GM11168 (cell line): ENCODE measurements at regions not wholly inside any gene's neighbourhood (a gene's known extent, or its start where the extent isn't known, plus 50 kb on each side); places are given as distances from the start of the nearest gene placed in this dataset.

Experiments
- in situ Hi-C: fragments of 300-500 bp; cut with MboI; formaldehyde crosslinking; loops from one replicate; pipeline ENCODE4 v1.12.0; 2022; ENCODE audit warnings: low sequenced_read_pairs; ENCODE audit not compliant: unreplicated experiment

GRCh38 chr20:22775256-22775655, 190.9 kb upstream of the FOXA2 start:
- in situ Hi-C loops = no loop called here

DNA sequence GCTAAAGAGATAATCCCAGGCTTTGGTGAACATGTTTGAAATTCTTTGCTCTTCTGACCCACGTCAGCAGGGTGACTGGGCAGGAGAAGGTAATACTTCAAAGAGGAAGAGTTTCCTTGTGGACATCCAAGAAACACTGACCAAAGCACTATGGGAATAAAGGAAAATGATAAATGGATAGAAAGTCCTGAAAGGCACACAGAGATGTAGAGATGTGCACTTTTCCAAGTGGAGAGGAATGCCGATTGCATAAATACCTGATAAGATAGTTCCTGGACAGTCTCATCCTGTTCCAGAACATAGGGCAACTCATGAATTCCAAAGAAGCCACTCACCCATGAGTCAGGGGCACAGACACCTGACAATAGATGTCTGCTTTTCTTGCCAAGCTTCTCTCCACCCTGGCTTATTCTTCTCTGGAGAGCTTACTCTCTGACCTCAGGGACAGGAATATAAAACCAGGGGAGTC, 191.3 kb upstream of the FOXA2 start:
- in situ Hi-C loops = no loop called here

- in situ Hi-C loops = no loop called here
Measured at GRCh38 chr20:22776369-22776768, 192.0 kb upstream of the FOXA2 start.

DNA sequence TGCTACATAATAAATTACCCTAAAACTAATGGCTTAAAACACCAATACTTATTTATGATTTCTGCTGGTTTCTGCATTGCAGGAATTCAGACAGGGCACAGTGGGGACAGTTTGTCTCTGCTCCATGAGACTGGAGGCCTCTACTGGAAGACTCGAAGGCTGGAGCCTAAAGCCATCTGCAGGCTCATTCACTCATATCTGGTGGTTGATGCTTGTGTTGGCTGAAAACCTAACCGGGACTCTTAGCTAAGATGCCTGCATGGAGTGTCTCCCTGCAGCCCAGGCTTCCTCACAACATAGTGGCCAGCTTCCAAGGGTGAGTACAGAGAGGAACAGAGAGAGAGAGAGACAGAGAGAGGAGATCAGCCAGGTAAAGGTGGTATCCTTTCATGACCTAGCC, 195.5 kb upstream of the FOXA2 start:
- in situ Hi-C loops = no loop called here

GRCh38 chr20:22781869-22782268, 197.5 kb upstream of the FOXA2 start:
- in situ Hi-C loops = no loop called here

- in situ Hi-C loops = no loop called here
Measured at GRCh38 chr20:22789676-22790075, 205.3 kb upstream of the FOXA2 start.

- in situ Hi-C loops = no loop called here
Measured at GRCh38 chr20:22791396-22791795, 207.0 kb upstream of the FOXA2 start.

DNA sequence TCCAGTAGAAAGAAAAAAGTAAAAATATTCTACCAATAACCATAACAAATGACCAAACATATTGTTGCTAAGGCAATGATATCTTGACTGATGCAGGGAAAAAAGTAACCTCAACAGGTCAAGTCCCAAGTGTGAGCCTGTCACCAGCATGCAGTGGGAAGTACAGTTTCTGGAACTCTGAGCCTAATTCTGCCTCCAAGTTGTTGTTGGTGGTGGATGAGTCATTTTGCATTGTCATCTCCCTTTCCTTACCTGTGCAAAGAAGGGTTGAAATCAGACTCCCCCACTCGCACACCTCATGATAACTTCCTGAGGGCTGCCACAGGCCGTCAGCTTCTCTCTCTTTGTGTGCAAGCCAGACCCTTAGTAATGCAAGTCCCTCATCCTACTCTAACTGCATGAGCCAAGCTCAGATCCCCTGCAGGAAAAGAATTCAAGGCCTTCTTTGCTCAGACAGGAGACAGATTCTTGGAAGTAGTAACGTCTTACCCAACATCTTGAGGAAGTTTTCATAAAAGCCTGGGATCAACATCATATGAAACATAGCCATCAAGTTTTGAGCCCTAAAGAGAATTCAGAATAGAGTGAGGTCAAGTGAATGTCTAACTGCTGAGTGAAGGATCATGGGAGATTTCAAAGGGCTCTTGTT, 207.6 kb upstream of the FOXA2 start:
- in situ Hi-C loops = no loop called here

GRCh38 chr20:22794200-22794599, 209.8 kb upstream of the FOXA2 start:
- in situ Hi-C loops = no loop called here

DNA sequence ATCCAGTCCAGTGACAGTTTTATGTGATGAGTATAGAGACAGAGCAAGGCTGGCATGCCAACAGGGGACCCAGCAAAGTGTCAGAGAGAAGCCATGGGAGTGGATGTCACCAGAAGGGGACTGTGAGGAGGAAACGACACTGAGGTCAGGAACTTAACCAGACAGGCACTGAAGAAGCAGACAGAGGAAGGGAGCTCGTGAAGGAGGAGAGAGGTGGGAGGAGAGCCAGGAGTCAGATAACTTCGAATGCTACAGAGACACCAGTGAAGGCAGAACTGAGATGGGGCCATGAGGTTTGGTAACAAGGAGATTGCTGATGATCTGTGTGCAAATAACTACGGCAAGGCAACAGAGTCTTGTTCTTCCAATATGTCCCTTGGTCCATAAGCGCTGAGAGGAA, 211.1 kb upstream of the FOXA2 start:
- in situ Hi-C loops = no loop called here

- in situ Hi-C loops = no loop called here
Measured at GRCh38 chr20:22795871-22796270, 211.5 kb upstream of the FOXA2 start.

- in situ Hi-C loops = no loop called here
Measured at GRCh38 chr20:22796469-22797077, 212.2 kb upstream of the FOXA2 start.

DNA sequence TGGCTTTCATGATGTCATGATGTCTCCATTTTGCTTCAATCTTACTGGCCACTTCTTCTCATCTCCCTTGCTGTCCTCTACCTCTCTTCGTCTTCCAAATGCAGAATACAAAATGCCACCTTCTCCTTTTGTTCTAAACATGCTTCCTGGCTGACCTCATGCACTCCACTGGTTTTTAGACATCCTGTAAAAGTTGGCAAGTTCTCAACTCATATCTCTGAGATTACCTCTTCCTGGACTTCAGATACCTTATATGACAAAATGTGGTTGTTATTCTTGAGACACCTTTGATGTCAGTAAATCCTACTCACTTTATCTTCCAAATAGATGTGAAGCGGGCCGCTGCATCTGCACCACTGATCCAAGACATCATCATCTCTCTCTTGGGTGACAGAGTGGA, 212.7 kb upstream of the FOXA2 start:
- in situ Hi-C loops = no loop called here

GRCh38 chr20:22799687-22800086, 215.3 kb upstream of the FOXA2 start:
- in situ Hi-C loops = no loop called here

DNA sequence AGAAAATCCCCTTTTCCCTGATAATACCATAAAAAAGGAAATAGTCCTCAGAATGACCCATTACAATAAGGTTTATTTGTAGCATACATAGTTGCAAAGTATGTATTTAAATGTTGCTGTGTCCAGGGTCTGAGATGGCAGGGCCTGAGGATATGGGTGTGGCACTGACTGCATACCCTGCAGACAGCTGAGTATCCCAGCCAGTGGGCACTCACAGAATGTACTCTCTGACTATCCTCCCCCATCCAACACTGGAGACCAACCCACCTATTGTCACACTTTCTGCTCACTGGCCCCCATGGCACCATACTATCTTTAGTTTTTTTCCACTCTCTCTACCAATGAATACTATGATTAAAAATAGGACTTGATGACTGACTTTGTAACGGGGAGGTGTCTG, 215.8 kb upstream of the FOXA2 start:
- in situ Hi-C loops = no loop called here

GRCh38 chr20:22801528-22801927, 217.2 kb upstream of the FOXA2 start:
- in situ Hi-C loops = no loop called here

- in situ Hi-C loops = no loop called here
Measured at GRCh38 chr20:22802296-22802695, 217.9 kb upstream of the FOXA2 start.

GRCh38 chr20:22805219-22805618, 220.8 kb upstream of the FOXA2 start:
- in situ Hi-C loops = no loop called here

DNA sequence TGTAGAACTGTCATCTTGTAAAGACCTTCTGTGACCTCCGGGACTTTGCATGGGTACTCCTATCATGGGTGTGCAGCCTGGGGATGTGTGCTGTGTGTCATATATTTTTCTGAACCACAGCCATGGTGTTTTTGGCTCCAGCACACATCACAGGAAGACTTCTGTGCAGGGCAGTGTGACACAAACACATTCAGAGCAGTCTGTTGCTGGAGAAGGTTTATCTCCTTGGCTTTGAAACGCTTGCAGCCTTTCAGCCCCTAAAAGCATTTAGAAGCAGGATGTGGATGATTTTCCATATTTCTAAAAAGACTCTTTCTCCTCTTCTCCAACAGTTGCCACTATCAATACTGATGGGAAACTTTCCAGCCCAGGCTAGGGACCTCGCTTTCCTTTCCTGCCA, 221.6 kb upstream of the FOXA2 start:
- in situ Hi-C loops = no loop called here

GRCh38 chr20:22807045-22807444, 222.7 kb upstream of the FOXA2 start:
- in situ Hi-C loops = no loop called here

- in situ Hi-C loops = no loop called here
Measured at GRCh38 chr20:22807646-22808244, 223.4 kb upstream of the FOXA2 start.

DNA sequence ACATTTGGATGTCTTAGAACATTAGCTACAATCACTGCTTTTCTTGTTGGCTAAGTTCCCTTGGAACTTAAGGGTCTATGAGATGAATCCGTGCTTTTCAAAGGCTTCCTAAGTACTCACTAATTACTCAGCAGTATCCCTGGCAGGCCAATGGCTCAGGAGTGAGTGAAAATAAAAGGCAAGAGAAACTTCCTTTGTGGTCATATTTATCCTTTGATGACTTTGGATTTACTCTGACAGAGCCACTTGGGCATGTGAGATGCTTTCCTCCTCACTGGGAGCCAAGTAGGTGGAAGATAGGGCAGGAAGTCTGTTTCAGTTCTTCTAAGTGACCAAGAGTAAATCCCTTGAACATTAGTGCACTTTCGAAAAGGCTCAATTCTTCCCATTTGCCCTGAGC, 224.3 kb upstream of the FOXA2 start:
- in situ Hi-C loops = no loop called here
